WTC11 (cell line): ENCODE measurements at regions not wholly inside any gene's neighbourhood (a gene's known extent, or its start where the extent isn't known, plus 50 kb on each side); places are given as distances from the start of the nearest gene placed in this dataset.

Source experiments
- CTCF ChIP-seq: fragments of 200-600 bp; IDR thresholded peaks from 2 replicates; pipeline ENCODE4 v1.8.0; 2022; ENCODE audit warnings: antibody characterized with exemption
- ERG ChIP-seq: fragments of 250-450 bp; sonication (Bioruptor Pico); IDR thresholded peaks from 2 replicates; pipeline ENCODE4 v1.8.0; 2021; ENCODE audit warnings: mild to moderate bottlenecking
- FOXJ3 ChIP-seq: sonication (generic); formaldehyde crosslinking; IDR thresholded peaks from 2 replicates; pipeline ENCODE4 v1.9.0; 2021; ENCODE audit warnings: missing genetic modification reagents, mild to moderate bottlenecking, borderline replicate concordance
- FOXP1 ChIP-seq: sonication (generic); formaldehyde crosslinking; IDR thresholded peaks from 2 replicates; pipeline ENCODE4 v1.8.0; 2022; ENCODE audit warnings: missing genetic modification reagents, mild to moderate bottlenecking, moderate library complexity, borderline replicate concordance
- TEAD4 ChIP-seq: sonication (generic); formaldehyde crosslinking; IDR thresholded peaks from 2 replicates; pipeline ENCODE4 v1.8.0; 2022; ENCODE audit warnings: mild to moderate bottlenecking, missing genetic modification reagents

- no peak for TF ChIP-seq CTCF
- TF ChIP-seq TEAD4 (CRISPR knock-in tag): no peak
- TF ChIP-seq FOXJ3 (CRISPR knock-in tag): no peak
- TF ChIP-seq FOXP1 (CRISPR knock-in tag): no peak
- no peak for TF ChIP-seq ERG (CRISPR knock-in tag)
Observed at GRCh38 chr11:71198141-71198822, 54.1 kb downstream of the SHANK2 start.
